ENCODE measurements at regions not wholly inside any gene's neighbourhood (a gene's known extent, or its start where the extent isn't known, plus 50 kb on each side); places are given as distances from the start of the nearest gene placed in this dataset.
"Not testable (repeated sequence)": the region's sequence is repeated elsewhere in the genome, so short reads cannot be mapped to it uniquely, and the experiment has no call there.

- not testable (repeated sequence) for TF ChIP-seq CTCF (IDR thresholded peaks at IDR 0.05; ENCODE audit: insufficient read depth, low read length); GABPA (IDR thresholded peaks at IDR 0.05; ENCODE audit: low read depth)
Observed at GRCh38 chr9:94020836-94021235, 63.4 kb upstream of the PTPDC1 start.
